HEK293 (cell line): ENCODE measurements at regions not wholly inside any gene's neighbourhood (a gene's known extent, or its start where the extent isn't known, plus 50 kb on each side); places are given as distances from the start of the nearest gene placed in this dataset.

Experiments used
- CTCF ChIA-PET: fragments of 350-600 bp; formaldehyde crosslinking; extraction: SDS; loops from one replicate; lab custom pipeline; 2021; ENCODE audit warnings: antibody characterized with exemption; lab: Yijun Ruan, JAX
- POLR2A ChIA-PET: fragments of 300-600 bp; formaldehyde crosslinking; extraction: SDS; loops from one replicate; lab custom pipeline; 2020; ENCODE audit warnings: antibody characterized with exemption, inconsistent platforms; lab: Yijun Ruan, JAX
- H3K27ac ChIP-seq: fragments of 200-500 bp; sonication (Bioruptor generic); 2 replicates; pipeline ENCODE4 v1.5.1; 2014; ENCODE audit warnings: low read depth, low read length, control low read depth, inconsistent platforms; ENCODE audit errors: extremely low read depth
- H3K36me3 ChIP-seq, 2 experiments: fragments of 200-500 bp in 1 of 2; sonication (Bioruptor generic) in 1 of 2; 1 replicate in 1 of 2; 2 replicates in 1 of 2; pipeline ENCODE4 v1.5.1; 2014 to 2017; ENCODE audit warnings: inconsistent platforms in 2 of 2, low read length in 2 of 2; ENCODE audit not compliant: control insufficient read depth in 2 of 2, insufficient read depth in 1 of 2
- H3K4me1 ChIP-seq: fragments of 200-500 bp; sonication (Bioruptor generic); 2 replicates; pipeline ENCODE4 v1.5.1; 2014; ENCODE audit warnings: mild to moderate bottlenecking, low read length, inconsistent platforms; ENCODE audit not compliant: control insufficient read depth, insufficient read depth
- H3K4me3 ChIP-seq: 2 replicates; pipeline ENCODE4 v1.5.1; 2011; ENCODE audit warnings: low read depth, mild to moderate bottlenecking, control low read depth, low read length, moderate library complexity
- H3K9me3 ChIP-seq: fragments of 200-500 bp; sonication (Bioruptor generic); 2 replicates; pipeline ENCODE4 v1.5.1; 2014; ENCODE audit warnings: low read depth, low read length, inconsistent platforms; ENCODE audit not compliant: control insufficient read depth, insufficient read depth
- CTCF ChIP-seq: fragments of 450-650 bp; formaldehyde crosslinking; IDR thresholded peaks from 2 replicates; pipeline ENCODE4 v1.5.1; 2016; ENCODE audit warnings: missing biosample characterization, missing genetic modification characterization
- EGR2 ChIP-seq: fragments of 450-650 bp; formaldehyde crosslinking; IDR thresholded peaks from 2 replicates; pipeline ENCODE4 v1.5.1; 2016; ENCODE audit warnings: low read depth, missing biosample characterization, missing genetic modification characterization
- FEZF1 ChIP-seq: fragments of 450-650 bp; formaldehyde crosslinking; IDR thresholded peaks from 2 replicates; pipeline ENCODE4 v1.5.1; 2016; ENCODE audit warnings: missing biosample characterization, missing genetic modification characterization
- HOXC10 ChIP-seq: sonication (generic); formaldehyde crosslinking; IDR thresholded peaks from 2 replicates; pipeline ENCODE4 v1.8.1; 2023; ENCODE audit warnings: mild to moderate bottlenecking, missing genetic modification reagents
- KLF8 ChIP-seq: fragments of 450-650 bp; formaldehyde crosslinking; IDR thresholded peaks from 2 replicates; pipeline ENCODE4 v1.5.1; 2016; ENCODE audit warnings: missing biosample characterization, missing genetic modification characterization
- OVOL3 ChIP-seq: fragments of 450-650 bp; formaldehyde crosslinking; IDR thresholded peaks from 2 replicates; pipeline ENCODE4 v1.5.1; 2016; ENCODE audit warnings: missing biosample characterization, missing genetic modification characterization
- PRDM1 ChIP-seq: fragments of 450-650 bp; formaldehyde crosslinking; IDR thresholded peaks from 2 replicates; pipeline ENCODE4; 2016; ENCODE audit warnings: missing biosample characterization, missing genetic modification characterization
- SCRT1 ChIP-seq: fragments of 450-650 bp; formaldehyde crosslinking; IDR thresholded peaks from 2 replicates; pipeline ENCODE4 v1.5.1; 2016; ENCODE audit warnings: missing biosample characterization, missing genetic modification characterization, borderline replicate concordance
- ZBTB48 ChIP-seq: fragments of 450-650 bp; formaldehyde crosslinking; IDR thresholded peaks from 2 replicates; pipeline ENCODE4 v1.5.1; 2016; ENCODE audit warnings: missing biosample characterization, missing genetic modification characterization
- ZEB2 ChIP-seq: fragments of 450-650 bp; formaldehyde crosslinking; IDR thresholded peaks from 2 replicates; pipeline ENCODE4 v1.5.1; 2016; ENCODE audit warnings: missing biosample characterization, missing genetic modification characterization
- ZFHX2 ChIP-seq: fragments of 450-650 bp; formaldehyde crosslinking; conservative IDR thresholded peaks from 2 replicates; pipeline ENCODE4 v1.5.1; 2016; ENCODE audit warnings: missing biosample characterization, missing genetic modification characterization
- ZFP69B ChIP-seq: fragments of 450-650 bp; formaldehyde crosslinking; IDR thresholded peaks from 2 replicates; pipeline ENCODE4 v1.5.1; 2016; ENCODE audit warnings: missing biosample characterization, missing genetic modification characterization
- ZNF16 ChIP-seq: fragments of 450-650 bp; formaldehyde crosslinking; IDR thresholded peaks from 2 replicates; pipeline ENCODE4 v1.5.1; 2016; ENCODE audit warnings: low read depth, missing biosample characterization, missing genetic modification characterization
- ZNF174 ChIP-seq: fragments of 450-650 bp; formaldehyde crosslinking; IDR thresholded peaks from 2 replicates; pipeline ENCODE4 v1.5.0; 2017; ENCODE audit warnings: missing biosample characterization, mild to moderate bottlenecking, missing genetic modification characterization
- ZNF239 ChIP-seq: fragments of 450-650 bp; formaldehyde crosslinking; IDR thresholded peaks from 2 replicates; pipeline ENCODE4 v1.5.1; 2016; ENCODE audit warnings: missing biosample characterization, missing genetic modification characterization
- ZNF248 ChIP-seq: fragments of 450-650 bp; formaldehyde crosslinking; IDR thresholded peaks from 2 replicates; pipeline ENCODE4 v1.5.1; 2017; ENCODE audit warnings: missing biosample characterization, missing genetic modification characterization
- ZNF366 ChIP-seq: fragments of 450-650 bp; formaldehyde crosslinking; conservative IDR thresholded peaks from 2 replicates; pipeline ENCODE4 v1.5.1; 2016; ENCODE audit warnings: missing biosample characterization, missing genetic modification characterization
- ZNF416 ChIP-seq: fragments of 450-650 bp; formaldehyde crosslinking; IDR thresholded peaks from 2 replicates; pipeline ENCODE4 v1.5.1; 2016; ENCODE audit warnings: missing biosample characterization, missing genetic modification characterization
- ZNF433 ChIP-seq: fragments of 450-650 bp; formaldehyde crosslinking; IDR thresholded peaks from 2 replicates; pipeline ENCODE4 v1.5.1; 2016; ENCODE audit warnings: missing biosample characterization, missing genetic modification characterization, low read depth
- ZNF514 ChIP-seq: fragments of 450-650 bp; formaldehyde crosslinking; IDR thresholded peaks from 2 replicates; pipeline ENCODE4 v1.5.1; 2016; ENCODE audit warnings: missing biosample characterization, missing genetic modification characterization
- ZNF529 ChIP-seq: fragments of 450-650 bp; formaldehyde crosslinking; IDR thresholded peaks from 2 replicates; pipeline ENCODE4 v1.5.1; 2017; ENCODE audit warnings: missing genetic modification characterization, missing biosample characterization; ENCODE audit not compliant: insufficient replicate concordance
- ZNF530 ChIP-seq: fragments of 450-650 bp; formaldehyde crosslinking; IDR thresholded peaks from 2 replicates; pipeline ENCODE4 v1.5.1; 2016; ENCODE audit warnings: low read depth, missing biosample characterization, missing genetic modification characterization
- ZNF549 ChIP-seq: fragments of 450-650 bp; IDR thresholded peaks from 2 replicates; pipeline ENCODE4 v1.5.1; 2018; ENCODE audit warnings: missing biosample characterization, missing genetic modification characterization, mild to moderate bottlenecking, inconsistent platforms, moderate library complexity
- ZNF558 ChIP-seq: fragments of 450-650 bp; formaldehyde crosslinking; IDR thresholded peaks from 2 replicates; pipeline ENCODE4 v1.5.1; 2016; ENCODE audit warnings: missing biosample characterization, missing genetic modification characterization
- ZNF571 ChIP-seq: fragments of 450-650 bp; formaldehyde crosslinking; IDR thresholded peaks from 2 replicates; pipeline ENCODE4 v1.5.0; 2017; ENCODE audit warnings: missing biosample characterization, missing genetic modification characterization
- ZNF621 ChIP-seq: fragments of 450-650 bp; formaldehyde crosslinking; IDR thresholded peaks from 2 replicates; pipeline ENCODE4 v1.5.1; 2017; ENCODE audit warnings: missing biosample characterization, missing genetic modification characterization
- ZNF629 ChIP-seq: fragments of 450-650 bp; formaldehyde crosslinking; IDR thresholded peaks from 2 replicates; pipeline ENCODE4 v1.5.1; 2017; ENCODE audit warnings: missing biosample characterization, missing genetic modification characterization
- ZNF701 ChIP-seq: fragments of 450-650 bp; formaldehyde crosslinking; IDR thresholded peaks from 2 replicates; pipeline ENCODE4 v1.5.1; 2016; ENCODE audit warnings: missing biosample characterization, missing genetic modification characterization
- ZNF792 ChIP-seq: fragments of 450-650 bp; formaldehyde crosslinking; IDR thresholded peaks from 2 replicates; pipeline ENCODE4 v1.5.1; 2016; ENCODE audit warnings: missing biosample characterization, missing genetic modification characterization
- ZNF830 ChIP-seq: fragments of 450-650 bp; IDR thresholded peaks from 2 replicates; pipeline ENCODE4 v1.5.0; 2018; ENCODE audit warnings: missing biosample characterization, missing genetic modification characterization, low read depth, mild to moderate bottlenecking, moderate library complexity
- ZSCAN16 ChIP-seq: fragments of 450-650 bp; formaldehyde crosslinking; IDR thresholded peaks from 2 replicates; pipeline ENCODE4 v1.5.1; 2016; ENCODE audit warnings: missing biosample characterization, missing genetic modification characterization
- TF ChIP-seq, protein P1 (sequence below): fragments of 450-650 bp; IDR thresholded peaks from 2 replicates; pipeline ENCODE4 v1.5.1; 2018; ENCODE audit warnings: missing biosample characterization, mild to moderate bottlenecking, missing genetic modification characterization
- TF ChIP-seq, protein P2 (sequence below): fragments of 450-650 bp; formaldehyde crosslinking; IDR thresholded peaks from 2 replicates; pipeline ENCODE4 v1.5.1; 2016; ENCODE audit warnings: missing biosample characterization, missing genetic modification characterization, low read depth

- POLR2A ChIA-PET = no interaction called here
- H3K9me3 ChIP-seq = no peaks in the 10 kb centered on the region
- TF ChIP-seq ZNF248 (tag by site-specific recombination) (no peak), ZSCAN16 (tag by site-specific recombination) (no peak), ZNF571 (no peak), ZNF366 (tag by site-specific recombination) (no peak), PRDM1 (tag by site-specific recombination) (no peak), ZNF174 (tag by site-specific recombination) (no peak), ZFHX2 (no peak), ZNF529 (tag by site-specific recombination) (no peak), ZFP69B (no peak), EGR2 (no peak), ZNF621 (tag by site-specific recombination) (no peak), CTCF (tag by site-specific recombination) (no peak), ZNF830 (tag by site-specific recombination) (no peak), KLF8 (tag by site-specific recombination) (no peak), ZNF416 (tag by site-specific recombination) (no peak), ZNF239 (tag by site-specific recombination) (no peak), ZNF433 (tag by site-specific recombination) (no peak)
- TF ChIP-seq, protein P1, sequence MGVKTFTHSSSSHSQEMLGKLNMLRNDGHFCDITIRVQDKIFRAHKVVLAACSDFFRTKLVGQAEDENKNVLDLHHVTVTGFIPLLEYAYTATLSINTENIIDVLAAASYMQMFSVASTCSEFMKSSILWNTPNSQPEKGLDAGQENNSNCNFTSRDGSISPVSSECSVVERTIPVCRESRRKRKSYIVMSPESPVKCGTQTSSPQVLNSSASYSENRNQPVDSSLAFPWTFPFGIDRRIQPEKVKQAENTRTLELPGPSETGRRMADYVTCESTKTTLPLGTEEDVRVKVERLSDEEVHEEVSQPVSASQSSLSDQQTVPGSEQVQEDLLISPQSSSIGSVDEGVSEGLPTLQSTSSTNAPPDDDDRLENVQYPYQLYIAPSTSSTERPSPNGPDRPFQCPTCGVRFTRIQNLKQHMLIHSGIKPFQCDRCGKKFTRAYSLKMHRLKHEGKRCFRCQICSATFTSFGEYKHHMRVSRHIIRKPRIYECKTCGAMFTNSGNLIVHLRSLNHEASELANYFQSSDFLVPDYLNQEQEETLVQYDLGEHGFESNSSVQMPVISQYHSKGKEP (tag by site-specific recombination) = no peak
- TF ChIP-seq, protein P2, sequence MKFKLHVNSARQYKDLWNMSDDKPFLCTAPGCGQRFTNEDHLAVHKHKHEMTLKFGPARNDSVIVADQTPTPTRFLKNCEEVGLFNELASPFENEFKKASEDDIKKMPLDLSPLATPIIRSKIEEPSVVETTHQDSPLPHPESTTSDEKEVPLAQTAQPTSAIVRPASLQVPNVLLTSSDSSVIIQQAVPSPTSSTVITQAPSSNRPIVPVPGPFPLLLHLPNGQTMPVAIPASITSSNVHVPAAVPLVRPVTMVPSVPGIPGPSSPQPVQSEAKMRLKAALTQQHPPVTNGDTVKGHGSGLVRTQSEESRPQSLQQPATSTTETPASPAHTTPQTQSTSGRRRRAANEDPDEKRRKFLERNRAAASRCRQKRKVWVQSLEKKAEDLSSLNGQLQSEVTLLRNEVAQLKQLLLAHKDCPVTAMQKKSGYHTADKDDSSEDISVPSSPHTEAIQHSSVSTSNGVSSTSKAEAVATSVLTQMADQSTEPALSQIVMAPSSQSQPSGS = no peak
- no peaks in the 10 kb centered on the region for H3K36me3 ChIP-seq
- H3K4me1 ChIP-seq = no peaks in the 10 kb centered on the region
- no peak overlapping the region for H3K4me3 ChIP-seq
- H3K27ac ChIP-seq = no peak overlapping the region
- CTCF ChIA-PET = no interaction called here
These were observed 718.9 kb upstream of the MEF2C start for GRCh38 chr5:89601880-89602279.

DNA sequence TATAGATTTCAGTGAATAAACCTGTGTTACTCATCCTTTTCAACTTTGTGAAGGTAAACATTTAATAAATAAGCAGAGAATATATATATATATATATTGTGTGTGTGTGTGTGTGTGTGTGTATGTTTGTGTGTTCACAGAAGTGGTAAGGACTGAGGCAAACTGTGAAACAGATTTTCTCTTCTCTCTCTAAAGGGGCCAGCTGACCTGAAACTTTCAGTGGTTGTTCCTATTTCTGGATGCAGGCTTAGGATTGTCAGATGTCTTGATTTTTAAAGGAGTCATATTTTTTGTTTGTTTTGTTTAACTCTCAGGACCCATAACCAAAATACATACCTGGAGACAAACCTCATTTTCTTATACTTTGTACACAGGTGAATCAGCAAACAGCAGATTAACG, 714.9 kb upstream of the MEF2C start:
- ChIA-PET POLR2A (no interaction called here), CTCF (no interaction called here)
- no peaks in the 10 kb centered on the region for H3K36me3 ChIP-seq
- no peak overlapping the region for H3K4me3 ChIP-seq
- no peak for TF ChIP-seq ZNF549 (tag by site-specific recombination)
- TF ChIP-seq SCRT1 = no peak
- no peak for TF ChIP-seq HOXC10 (CRISPR knock-in tag)
- TF ChIP-seq ZNF514 = no peak
- TF ChIP-seq ZNF792 (tag by site-specific recombination) = no peak
- no peak for TF ChIP-seq ZNF629
- TF ChIP-seq ZNF530 (tag by site-specific recombination) = no peak
- TF ChIP-seq FEZF1 (tag by site-specific recombination) = no peak
- no peak for TF ChIP-seq ZBTB48 (tag by site-specific recombination)
- TF ChIP-seq OVOL3 = no peak
- no peak for TF ChIP-seq ZNF16
- no peak for TF ChIP-seq ZEB2 (tag by site-specific recombination)
- TF ChIP-seq ZNF558 (tag by site-specific recombination) = no peak
- TF ChIP-seq ZNF701 = no peak
- no peaks in the 10 kb centered on the region for H3K4me1 ChIP-seq
- H3K9me3 ChIP-seq = no peaks in the 10 kb centered on the region
- no peak overlapping the region for H3K27ac ChIP-seq
